ENCODE measurements at regions not wholly inside any gene's neighbourhood (a gene's known extent, or its start where the extent isn't known, plus 50 kb on each side); places are given as distances from the start of the nearest gene placed in this dataset.

- no peak for TF ChIP-seq POLR2A (IDR thresholded peaks at IDR 0.05)
- Histone ChIP-seq H3K4me1 (peaks cover 8 to 22% of the 10 kb centered on the region in 2 donors), H3K9me3 (no peaks in the 10 kb centered on the region), H3K27ac (no peak overlapping the region), H3K36me3 (no peaks in the 10 kb centered on the region), H3K4me3 (replicated peaks in 1 of 3) (no peak overlapping the region), H3K27me3 (no peaks in the 10 kb centered on the region)
- no peak for DNase-seq
- intact Hi-C loops (cut with DNase I): no loop called here
- WGBS, 2 donors: 88 to 98% methylated on average over 2 of the region's 2 CpGs
Observed at GRCh38 chr2:215697003-215697402, 261.1 kb upstream of the FN1 start.

GRCh38 chr2:215695861-215696260, 260.0 kb upstream of the FN1 start:
- intact Hi-C loops (cut with DNase I): no loop called here
- no peaks in the 10 kb centered on the region for H3K9me3 ChIP-seq
- no peak overlapping the region for H3K27ac ChIP-seq
- no peaks in the 10 kb centered on the region for H3K27me3 ChIP-seq
- 98% methylated on average over 4 of the region's 4 CpGs for WGBS, 2 donors
- no peaks in the 10 kb centered on the region for H3K36me3 ChIP-seq
- H3K4me1 ChIP-seq: peaks cover 8 to 27% of the 10 kb centered on the region in 2 donors
- H3K4me3 ChIP-seq (replicated peaks in 1 of 3): no peak overlapping the region
- no peak for DNase-seq
- no peak for TF ChIP-seq POLR2A (IDR thresholded peaks at IDR 0.05)
- no peak for TF ChIP-seq CTCF (IDR thresholded peaks at IDR 0.05)

- peaks cover 8 to 27% of the 10 kb centered on the region in 2 donors for H3K4me1 ChIP-seq
- no peaks in the 10 kb centered on the region for H3K9me3 ChIP-seq
- WGBS, 2 donors: 97 to 99% methylated on average over 1 of the region's 1 CpG
- intact Hi-C loops (cut with DNase I): no loop called here
- no peaks in the 10 kb centered on the region for H3K27me3 ChIP-seq
- no peaks in the 10 kb centered on the region for H3K36me3 ChIP-seq
- TF ChIP-seq POLR2A (IDR thresholded peaks at IDR 0.05) (no peak), CTCF (IDR thresholded peaks at IDR 0.05) (no peak)
- H3K27ac ChIP-seq: peak overlapping the region in 2 of 3 donors; percentile 44 to 62
- H3K4me3 ChIP-seq (replicated peaks in 1 of 3): no peak overlapping the region
- no peak for DNase-seq
Observed at GRCh38 chr2:215693999-215694580, 258.2 kb upstream of the FN1 start.

GRCh38 chr2:215693193-215693998, 257.5 kb upstream of the FN1 start:
- H3K27me3 ChIP-seq: no peaks in the 10 kb centered on the region
- peak in 1 of 2 donors; percentile 8 for DNase-seq
- H3K9me3 ChIP-seq: no peaks in the 10 kb centered on the region
- no peak overlapping the region for H3K4me3 ChIP-seq (replicated peaks in 1 of 3)
- peaks cover 8 to 27% of the 10 kb centered on the region in 2 donors for H3K4me1 ChIP-seq
- no peak for TF ChIP-seq CTCF (IDR thresholded peaks at IDR 0.05)
- TF ChIP-seq POLR2A (IDR thresholded peaks at IDR 0.05): no peak
- no peaks in the 10 kb centered on the region for H3K36me3 ChIP-seq
- peak overlapping the region; percentile 40 to 62 (median 44) for H3K27ac ChIP-seq
- intact Hi-C loops (cut with DNase I): no loop called here
- WGBS, 2 donors: 73 to 74% methylated on average over 3 of the region's 3 CpGs

GRCh38 chr2:215692387-215693079, 256.7 kb upstream of the FN1 start:
- Histone ChIP-seq H3K36me3 (no peaks in the 10 kb centered on the region), H3K4me1 (peaks cover 8 to 27% of the 10 kb centered on the region in 2 donors), H3K4me3 (replicated peaks in 1 of 3) (no peak overlapping the region), H3K9me3 (no peaks in the 10 kb centered on the region), H3K27ac (peak overlapping the region; percentile 5 to 62 (median 40)), H3K27me3 (no peaks in the 10 kb centered on the region)
- 33 to 68% methylated on average over 1 of the region's 1 CpG for WGBS, 2 donors
- no peak for DNase-seq
- intact Hi-C loops (cut with DNase I): no loop called here
- TF ChIP-seq CTCF (IDR thresholded peaks at IDR 0.05): no peak
- TF ChIP-seq POLR2A (IDR thresholded peaks at IDR 0.05): no peak
